NCI-H1417 (cell line): ENCODE measurements at regions not wholly inside any gene's neighbourhood (a gene's known extent, or its start where the extent isn't known, plus 50 kb on each side); places are given as distances from the start of the nearest gene placed in this dataset.
"Not testable (repeated sequence)": the region's sequence is repeated elsewhere in the genome, so short reads cannot be mapped to it uniquely, and the experiment has no call there.

Source experiments
- DNase-seq, 3 experiments: peaks; one replicate each; lab custom pipeline; 2025; lab: John Stamatoyannopoulos, UW

GRCh38 chr3:106998841-106999682 lies 378.2 kb upstream of the CCDC54 start:
- DNase-seq, result not testable (repeated sequence)

GRCh38 chr3:107001635-107002034 lies 375.6 kb upstream of the CCDC54 start:
- DNase-seq, result no peak

GRCh38 chr3:107005352-107005751 lies 371.9 kb upstream of the CCDC54 start:
- not testable (repeated sequence) for DNase-seq

- DNase-seq, result no peak
Observed at GRCh38 chr3:107008213-107008612, 369.0 kb upstream of the CCDC54 start.

GRCh38 chr3:107013641-107014040 lies 363.6 kb upstream of the CCDC54 start:
- no peak for DNase-seq

GRCh38 chr3:107024551-107025026 lies 352.6 kb upstream of the CCDC54 start:
- DNase-seq, result no peak

- DNase-seq, result no peak
Observed at GRCh38 chr3:107025961-107026360, 351.3 kb upstream of the CCDC54 start.

- DNase-seq, result no peak
Observed at GRCh38 chr3:107028086-107028485, 349.2 kb upstream of the CCDC54 start.

- no peak for DNase-seq
Observed at GRCh38 chr3:107028626-107029025, 348.6 kb upstream of the CCDC54 start.

GRCh38 chr3:107032111-107032510 lies 345.1 kb upstream of the CCDC54 start:
- DNase-seq, result no peak

- no peak for DNase-seq
Observed at GRCh38 chr3:107034142-107034541, 343.1 kb upstream of the CCDC54 start.

- no peak for DNase-seq
Observed at GRCh38 chr3:107035176-107035575, 342.1 kb upstream of the CCDC54 start.

GRCh38 chr3:107044677-107045076 lies 332.6 kb upstream of the CCDC54 start:
- no peak for DNase-seq

GRCh38 chr3:107045791-107046190 lies 331.4 kb upstream of the CCDC54 start:
- DNase-seq, result no peak

GRCh38 chr3:107055181-107055942 lies 321.9 kb upstream of the CCDC54 start:
- no peak for DNase-seq

GRCh38 chr3:107061466-107061865 lies 315.8 kb upstream of the CCDC54 start:
- DNase-seq, result no peak

GRCh38 chr3:107062310-107062709 lies 314.9 kb upstream of the CCDC54 start:
- DNase-seq, result no peak

- no peak for DNase-seq
Observed at GRCh38 chr3:107062787-107063186, 314.5 kb upstream of the CCDC54 start.

- DNase-seq, result no peak
Observed at GRCh38 chr3:107063351-107063750, 313.9 kb upstream of the CCDC54 start.

GRCh38 chr3:107064405-107065060 lies 312.7 kb upstream of the CCDC54 start:
- peak; percentile 73 to 90 (median 86) for DNase-seq

- DNase-seq, result no peak
Observed at GRCh38 chr3:107065094-107065861, 312.0 kb upstream of the CCDC54 start.

- no peak for DNase-seq
Observed at GRCh38 chr3:107067421-107067820, 309.8 kb upstream of the CCDC54 start.
